ENCODE measurements at regions not wholly inside any gene's neighbourhood (a gene's known extent, or its start where the extent isn't known, plus 50 kb on each side); places are given as distances from the start of the nearest gene placed in this dataset.

- H2AFZ ChIP-seq (ENCODE audit: insufficient read depth, low read depth, low read length, poor library complexity, severe bottlenecking) = no peak overlapping the region
Observed at GRCh38 chr7:33798686-33799325, 106.5 kb upstream of the BMPER start.

GRCh38 chr7:33799766-33800165, 105.6 kb upstream of the BMPER start:
- Histone ChIP-seq H3K27me3 (ENCODE audit: control insufficient read depth in 2 of 2, insufficient read depth in 2 of 2, low read length in 2 of 2) (no peaks in the 10 kb centered on the region), H3K36me3 (replicated peaks in 1 of 2; ENCODE audit: control insufficient read depth in 1 of 2, insufficient read depth in 2 of 2, low read length in 2 of 2) (no peaks in the 10 kb centered on the region), H3K79me2 (ENCODE audit: insufficient read depth, low read length) (no peaks in the 10 kb centered on the region), H3K4me3 (replicated peaks in 1 of 3; ENCODE audit: low read depth in 2 of 3, low read length in 3 of 3) (no peak overlapping the region), H2AFZ (ENCODE audit: insufficient read depth, low read depth, low read length, poor library complexity, severe bottlenecking) (no peak overlapping the region), H3K4me1 (ENCODE audit: control insufficient read depth in 1 of 2, insufficient read depth in 2 of 2, low read length in 2 of 2) (no peaks in the 10 kb centered on the region), H3K9ac (ENCODE audit: insufficient read depth, low read length, poor library complexity, severe bottlenecking) (no peak overlapping the region), H3K27ac (ENCODE audit: low read depth in 1 of 2, low read length in 2 of 2) (no peak overlapping the region), H3K4me2 (replicated peaks; ENCODE audit: extremely low read depth, low read length, poor library complexity, severe bottlenecking) (no peak overlapping the region), H3K9me3 (replicated peaks in 1 of 2; ENCODE audit: control insufficient read depth in 1 of 2, insufficient read depth in 1 of 2, low read length in 2 of 2) (no peaks in the 10 kb centered on the region), H4K20me1 (ENCODE audit: insufficient read depth, low read length) (no peaks in the 10 kb centered on the region)
- no CpG with 5 or more reads among the region's 2 CpGs for WGBS (ENCODE audit: insufficient coverage)
- Mint-ChIP-seq H3K27ac (no peak overlapping the region), H3K9me3 (peaks cover 0 to 7% (median 2%) of the 10 kb centered on the region in 7 donors), H3K4me1 (no peaks in the 10 kb centered on the region), H3K27me3 (ENCODE audit: low read depth in 3 of 3) (no peaks in the 10 kb centered on the region), H3K36me3 (no peaks in the 10 kb centered on the region), H3K4me3 (no peak overlapping the region)
- intact Hi-C loops (cut with micrococcal nuclease) = no loop called here
- TF ChIP-seq CTCF (IDR thresholded peaks at IDR 0.05) = no peak
- DNase-seq = no peak

More at GRCh38 chr7:33798686-33799325, 106.5 kb upstream of the BMPER start:
- no peaks in the 10 kb centered on the region for H3K27me3 ChIP-seq (ENCODE audit: control insufficient read depth in 2 of 2, insufficient read depth in 2 of 2, low read length in 2 of 2)
- no peak overlapping the region for H3K4me3 ChIP-seq (replicated peaks in 1 of 3; ENCODE audit: low read depth in 2 of 3, low read length in 3 of 3)
- intact Hi-C loops (cut with micrococcal nuclease) = no loop called here
- Mint-ChIP-seq H3K36me3 (no peaks in the 10 kb centered on the region), H3K4me1 (no peaks in the 10 kb centered on the region), H3K27me3 (ENCODE audit: low read depth in 3 of 3) (no peaks in the 10 kb centered on the region), H3K9me3 (peaks cover 0 to 7% (median 2%) of the 10 kb centered on the region in 7 donors), H3K4me3 (no peak overlapping the region), H3K27ac (no peak overlapping the region)
- H3K79me2 ChIP-seq (ENCODE audit: insufficient read depth, low read length) = no peaks in the 10 kb centered on the region
- no peaks in the 10 kb centered on the region for H3K4me1 ChIP-seq (ENCODE audit: control insufficient read depth in 1 of 2, insufficient read depth in 2 of 2, low read length in 2 of 2)
- no peak overlapping the region for H3K4me2 ChIP-seq (replicated peaks; ENCODE audit: extremely low read depth, low read length, poor library complexity, severe bottlenecking)
- no peaks in the 10 kb centered on the region for H3K9me3 ChIP-seq (replicated peaks in 1 of 2; ENCODE audit: control insufficient read depth in 1 of 2, insufficient read depth in 1 of 2, low read length in 2 of 2)
- H3K27ac ChIP-seq (ENCODE audit: low read depth in 1 of 2, low read length in 2 of 2) = no peak overlapping the region
- no peak overlapping the region for H3K9ac ChIP-seq (ENCODE audit: insufficient read depth, low read length, poor library complexity, severe bottlenecking)
- no peak for TF ChIP-seq CTCF (IDR thresholded peaks at IDR 0.05)
- 67% methylated on average over 5 of the region's 5 CpGs for WGBS (ENCODE audit: insufficient coverage)
- H3K36me3 ChIP-seq (replicated peaks in 1 of 2; ENCODE audit: control insufficient read depth in 1 of 2, insufficient read depth in 2 of 2, low read length in 2 of 2) = no peaks in the 10 kb centered on the region
- no peaks in the 10 kb centered on the region for H4K20me1 ChIP-seq (ENCODE audit: insufficient read depth, low read length)
- no peak for DNase-seq
